Fibroblast of skin of back (primary cell): ENCODE measurements at regions not wholly inside any gene's neighbourhood (a gene's known extent, or its start where the extent isn't known, plus 50 kb on each side); places are given as distances from the start of the nearest gene placed in this dataset.
"Not testable (repeated sequence)": the region's sequence is repeated elsewhere in the genome, so short reads cannot be mapped to it uniquely, and the experiment has no call there.

Experiments
- DNase-seq: peaks from one replicate; pipeline ENCODE4 v3.0.0-alpha.2; 2013

GRCh38 chr10:21463436-21463835, 62.0 kb downstream of the SKIDA1 start:
- DNase-seq, result no peak

DNA sequence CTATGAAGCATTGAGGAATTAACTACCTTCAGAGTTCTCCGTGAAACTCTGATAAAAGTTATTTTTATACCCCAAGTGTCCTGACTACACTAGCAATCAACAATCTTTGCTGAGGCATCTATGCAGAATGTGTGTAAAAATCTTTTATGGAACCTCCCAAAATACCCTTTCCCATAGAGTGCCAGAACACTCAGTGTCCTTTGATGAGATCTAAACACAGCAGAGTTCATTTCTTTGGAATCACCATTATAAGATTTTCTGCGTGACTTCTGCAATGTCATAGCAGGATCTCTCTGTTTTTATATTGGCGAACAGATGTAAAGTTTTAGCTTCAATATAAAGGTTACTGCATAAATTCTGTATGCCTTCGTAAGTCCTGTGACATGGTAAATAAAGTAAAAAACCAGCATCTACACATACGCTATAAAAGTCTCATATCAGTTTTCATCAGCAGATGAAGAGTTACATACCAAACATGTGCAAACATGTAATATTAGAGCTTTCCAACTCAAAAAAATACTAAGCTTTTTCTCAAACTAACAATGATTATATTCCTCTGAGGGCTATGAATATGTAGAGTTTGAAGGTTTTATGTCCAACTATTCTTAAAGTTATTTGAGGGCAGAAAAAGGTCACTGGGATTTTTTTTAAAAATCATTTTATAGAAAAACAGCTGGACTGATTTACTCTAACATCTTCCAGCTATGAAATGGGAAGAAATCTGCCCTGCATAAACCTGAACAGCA, 67.2 kb downstream of the SKIDA1 start:
- no peak for DNase-seq

- no peak for DNase-seq
Measured at GRCh38 chr10:21456160-21456559, 69.3 kb downstream of the SKIDA1 start.

DNA sequence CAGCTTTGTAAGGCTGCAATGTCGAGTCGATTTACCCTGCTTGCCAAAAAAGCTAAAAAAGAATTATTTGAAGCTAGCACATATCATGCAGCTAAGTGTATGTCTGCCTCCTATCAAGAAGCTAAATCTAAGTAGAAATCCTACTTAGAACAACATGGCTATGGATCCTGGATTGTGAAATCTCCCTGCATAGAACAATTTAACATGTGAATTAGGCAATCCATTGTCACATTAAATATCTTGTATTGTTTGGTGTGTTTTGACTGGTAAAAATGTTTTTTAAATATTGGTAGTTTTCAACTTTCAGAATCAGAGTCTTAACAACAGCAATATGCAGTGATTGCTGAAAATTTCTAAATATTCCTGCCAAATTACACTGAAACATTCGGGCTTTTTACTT, 73.3 kb downstream of the SKIDA1 start:
- DNase-seq, result no peak

DNA sequence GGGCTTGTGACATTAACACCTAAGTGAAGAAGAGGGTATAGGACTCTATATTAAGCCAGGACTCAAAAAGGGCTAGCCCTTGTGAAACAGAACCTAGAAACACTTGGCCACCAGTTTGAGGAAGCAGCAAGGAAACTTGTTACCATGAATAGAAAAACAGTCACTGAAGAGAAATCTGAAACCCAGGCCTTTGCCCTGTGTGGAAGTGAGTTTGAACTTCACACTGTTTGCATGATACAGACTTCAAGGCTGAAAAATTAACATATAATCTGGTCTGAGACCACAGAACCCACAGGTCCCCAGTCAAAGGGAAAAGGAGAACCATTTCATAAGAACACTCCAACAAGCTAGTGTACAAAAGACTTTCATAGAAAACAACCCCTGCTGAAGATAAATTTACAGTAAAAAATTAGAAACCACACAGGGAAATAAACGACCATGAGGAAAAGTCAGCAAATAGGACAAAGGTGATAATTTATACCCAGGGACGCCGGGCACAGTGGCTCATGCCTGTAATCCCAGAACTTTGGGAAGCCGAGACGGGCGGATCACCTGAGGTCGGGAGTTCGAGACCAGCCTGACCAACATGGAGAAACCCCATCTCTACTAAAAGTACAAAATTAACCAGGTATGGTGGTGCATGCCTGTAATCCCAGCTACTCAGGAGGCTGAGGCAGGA, 76.1 kb downstream of the SKIDA1 start:
- no peak for DNase-seq

DNA sequence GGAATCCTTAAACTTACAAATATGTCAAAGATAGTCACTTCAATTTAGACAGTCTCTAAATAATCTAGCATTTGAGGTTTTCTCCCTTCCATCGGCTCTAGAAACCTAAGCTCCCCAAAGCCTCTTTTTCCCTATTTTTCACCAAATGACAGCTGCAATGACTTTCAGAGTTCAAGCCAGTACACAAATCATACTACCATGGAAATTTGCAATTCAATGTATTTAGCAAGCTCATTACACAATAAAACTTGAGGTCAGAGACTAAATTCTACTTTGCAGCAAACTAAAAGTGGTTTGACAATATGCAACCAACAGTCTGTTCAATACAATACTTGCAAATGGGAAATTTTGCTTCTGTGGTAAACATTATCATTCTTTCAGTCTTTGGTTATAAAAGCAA, 80.3 kb downstream of the SKIDA1 start:
- DNase-seq, result no peak

- no peak for DNase-seq
Measured at GRCh38 chr10:21441625-21442024, 83.9 kb downstream of the SKIDA1 start.

GRCh38 chr10:21438914-21439313, 86.6 kb downstream of the SKIDA1 start:
- not testable (repeated sequence) for DNase-seq

DNA sequence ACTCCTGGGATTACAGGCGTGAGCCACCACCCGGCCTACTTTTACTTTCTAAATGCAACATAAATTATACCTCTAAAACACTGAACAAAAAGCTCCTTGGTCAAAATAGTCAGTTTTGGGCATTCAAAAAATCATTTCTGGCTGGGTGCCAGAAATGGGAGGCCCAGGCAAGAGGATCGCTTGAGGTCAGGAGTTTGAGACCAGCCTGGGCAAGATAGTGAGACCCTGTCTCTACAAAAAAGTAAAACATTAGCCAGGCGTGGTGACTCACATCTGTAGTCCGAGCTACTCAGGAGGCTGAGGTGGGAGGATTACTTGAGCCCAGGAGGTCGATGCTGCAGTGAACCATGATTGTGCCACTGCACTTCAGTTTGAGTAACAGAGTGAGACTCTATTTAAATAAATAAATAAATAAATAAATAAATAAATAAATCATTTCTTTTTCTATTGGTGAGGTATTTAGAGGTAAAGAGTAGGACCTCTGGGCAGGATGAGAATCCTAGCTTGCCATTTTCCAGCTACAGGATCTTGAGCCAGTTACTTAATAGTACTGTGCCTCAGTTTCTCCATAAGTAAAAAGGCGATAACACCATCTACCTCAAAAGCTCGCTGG, 87.6 kb downstream of the SKIDA1 start:
- DNase-seq, result no peak

- DNase-seq, result no peak
Measured at GRCh38 chr10:21432266-21432665, 93.2 kb downstream of the SKIDA1 start.

GRCh38 chr10:21431799-21432198, 93.7 kb downstream of the SKIDA1 start:
- no peak for DNase-seq

DNA sequence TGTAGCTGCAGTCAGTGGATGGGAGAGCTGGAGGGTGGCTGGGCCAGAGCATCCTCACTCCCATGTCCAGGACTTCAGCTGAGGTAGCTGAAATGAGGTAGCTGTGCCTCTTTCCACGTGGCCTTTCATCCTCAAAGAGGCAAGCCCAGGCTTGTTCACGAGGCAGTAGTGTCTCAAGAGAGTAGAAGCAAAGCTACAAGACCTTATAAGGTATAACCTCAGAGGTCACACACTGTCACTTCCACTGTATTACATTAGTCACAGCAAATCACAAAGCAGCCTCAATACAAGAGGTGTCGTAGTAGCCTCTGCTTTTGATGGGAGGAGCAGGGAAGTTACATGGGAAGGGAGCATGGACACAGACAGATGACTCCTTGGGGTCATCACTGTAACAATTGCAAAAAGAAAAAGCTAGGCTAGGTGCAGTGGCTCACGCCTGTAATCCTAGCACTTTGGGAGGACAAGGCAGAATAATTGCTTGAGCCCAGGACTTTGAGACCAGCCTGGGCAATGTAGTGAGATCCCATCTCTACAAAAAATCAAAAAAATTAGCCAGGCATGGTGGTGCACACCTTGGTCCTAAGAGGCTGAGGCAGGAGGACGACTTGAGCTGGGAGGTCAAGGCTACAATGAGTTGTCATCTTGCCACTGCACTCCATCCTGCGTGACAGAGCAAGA, 97.5 kb downstream of the SKIDA1 start:
- peak; percentile 57 for DNase-seq

GRCh38 chr10:21424459-21424861, 101.0 kb downstream of the SKIDA1 start:
- peak; percentile 79 for DNase-seq

DNA sequence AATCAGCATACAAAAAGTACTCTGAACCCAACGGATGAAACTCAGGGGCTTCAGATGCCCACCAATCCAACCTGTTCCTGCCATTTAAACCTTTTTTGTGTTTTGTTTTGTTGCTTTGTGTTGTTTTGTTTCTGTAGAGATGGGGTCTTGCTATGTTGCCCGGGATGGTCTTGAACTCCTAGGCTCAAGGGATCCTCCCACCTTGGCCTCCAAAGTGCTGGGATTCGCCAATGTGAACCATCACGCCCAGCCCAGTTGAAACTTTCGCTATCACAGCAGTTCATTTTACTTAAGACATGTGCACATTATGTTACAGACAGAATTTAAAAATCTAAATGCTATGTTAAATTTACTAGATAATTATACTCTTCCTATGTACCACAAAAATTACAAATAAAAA, 101.6 kb downstream of the SKIDA1 start:
- DNase-seq, result no peak

DNA sequence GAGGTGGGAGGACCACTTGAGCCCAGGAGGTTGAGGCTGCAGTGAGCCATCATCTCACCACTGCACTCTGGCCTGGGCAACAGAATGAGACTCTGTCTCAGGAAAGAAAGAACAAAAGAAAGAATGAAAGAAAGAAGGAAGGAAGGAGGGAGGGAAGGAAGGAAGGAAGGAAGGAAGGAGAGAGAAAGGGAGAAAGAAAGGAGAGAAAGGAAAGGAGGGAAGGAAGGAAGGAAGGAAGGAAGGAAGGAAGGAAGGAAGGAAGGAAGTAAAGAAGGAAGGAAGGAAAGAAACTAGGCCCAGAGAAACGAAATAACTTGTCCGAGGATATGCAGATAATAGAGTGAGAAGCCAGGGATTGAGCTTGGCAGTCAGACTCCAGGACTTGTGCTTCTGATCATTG, 102.1 kb downstream of the SKIDA1 start:
- DNase-seq, result no peak

DNA sequence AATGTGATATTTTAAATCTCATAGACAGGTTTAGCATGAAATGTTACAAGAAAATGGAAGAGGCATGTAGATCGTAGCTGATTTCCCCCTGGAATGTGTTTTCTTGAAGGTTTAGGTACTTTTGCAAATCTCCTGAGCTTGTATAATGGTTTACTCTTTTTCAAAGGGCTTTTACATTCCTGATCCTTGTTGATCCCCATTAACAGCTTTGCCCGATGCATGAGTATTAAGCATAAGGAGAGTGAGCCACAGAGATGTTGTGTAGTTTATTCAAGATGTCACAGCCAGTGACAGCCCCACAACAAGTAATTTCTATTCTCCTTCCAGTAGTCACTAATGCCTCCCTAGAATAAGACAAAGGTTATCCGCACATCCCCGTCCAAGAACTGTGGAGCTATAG, 103.7 kb downstream of the SKIDA1 start:
- DNase-seq, result no peak

DNA sequence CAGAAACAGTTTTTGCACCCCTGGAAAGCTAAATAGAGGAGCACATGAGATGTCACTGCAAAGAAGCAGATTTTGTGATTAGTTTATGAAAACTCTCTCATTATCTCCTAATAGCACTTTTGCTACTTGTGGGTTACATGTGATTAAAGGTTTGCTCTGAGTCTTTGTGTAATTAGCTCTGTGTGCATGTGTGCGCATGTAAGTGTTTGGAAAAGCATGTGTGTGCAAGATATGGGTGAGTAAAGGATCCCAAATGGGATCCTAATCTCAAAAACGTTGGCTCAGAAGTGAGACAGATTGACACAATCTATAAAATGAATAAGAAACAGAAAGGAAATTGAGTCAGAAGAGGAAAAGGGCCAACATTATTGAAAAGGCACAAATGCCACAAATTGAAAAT, 104.5 kb downstream of the SKIDA1 start:
- DNase-seq, result no peak

GRCh38 chr10:21418981-21419576, 106.4 kb downstream of the SKIDA1 start:
- peak; percentile 70 for DNase-seq

DNA sequence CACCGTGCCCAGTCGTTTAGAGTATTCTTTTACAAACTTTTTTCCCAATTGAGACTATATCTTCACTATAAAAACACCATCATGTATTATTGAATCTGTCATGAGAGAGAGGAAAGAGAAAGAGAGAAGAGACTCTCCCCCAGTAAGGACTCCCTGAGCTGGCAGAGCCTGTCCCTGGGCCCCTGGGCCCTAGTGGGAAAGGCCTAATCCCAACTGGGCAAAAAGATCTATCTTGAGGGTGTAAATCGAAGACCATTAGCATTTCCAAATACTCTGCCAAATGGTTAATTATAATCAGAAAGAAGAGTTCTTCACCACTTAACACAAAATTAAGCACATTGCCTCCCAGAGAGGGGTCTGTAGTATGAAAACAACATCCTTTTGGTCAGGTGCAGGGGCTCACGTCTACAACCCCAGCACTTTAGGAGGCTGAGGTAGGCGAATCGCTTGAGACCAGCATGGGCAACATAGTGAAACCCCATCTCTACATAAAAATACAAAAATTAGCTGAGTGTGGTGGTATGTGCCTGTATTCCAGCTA, 108.2 kb downstream of the SKIDA1 start:
- DNase-seq, result no peak

GRCh38 chr10:21413680-21414079, 111.8 kb downstream of the SKIDA1 start:
- DNase-seq, result no peak

- DNase-seq, result no peak
Measured at GRCh38 chr10:21413268-21413667, 112.2 kb downstream of the SKIDA1 start.

- DNase-seq, result peak; percentile 64
Measured at GRCh38 chr10:21406595-21407193, 118.8 kb downstream of the SKIDA1 start.
